GM18870 (cell line): ENCODE measurements at regions not wholly inside any gene's neighbourhood (a gene's known extent, or its start where the extent isn't known, plus 50 kb on each side); places are given as distances from the start of the nearest gene placed in this dataset.

Experiments used
- ATAC-seq: cut with Tn5 transposase; IDR thresholded peaks from one replicate; pipeline ENCODE4 v1.9.1; 2021; ENCODE audit warnings: moderate library complexity; ENCODE audit not compliant: unreplicated experiment

- ATAC-seq: no peak
Observed at GRCh38 chr5:66459728-66460127, 136.5 kb upstream of the MAST4 start.

- ATAC-seq: no peak
Observed at GRCh38 chr5:66467564-66467963, 128.6 kb upstream of the MAST4 start.

GRCh38 chr5:66469684-66470083, 126.5 kb upstream of the MAST4 start:
- ATAC-seq: no peak

- no peak for ATAC-seq
Observed at GRCh38 chr5:66472010-66472409, 124.2 kb upstream of the MAST4 start.

- ATAC-seq: no peak
Observed at GRCh38 chr5:66475731-66476130, 120.5 kb upstream of the MAST4 start.

GRCh38 chr5:66477596-66477995, 118.6 kb upstream of the MAST4 start:
- no peak for ATAC-seq

- ATAC-seq: no peak
Observed at GRCh38 chr5:66494437-66494836, 101.8 kb upstream of the MAST4 start.

GRCh38 chr5:66498791-66499207, 97.4 kb upstream of the MAST4 start:
- no peak for ATAC-seq

GRCh38 chr5:66503203-66503789, 92.9 kb upstream of the MAST4 start:
- ATAC-seq: no peak

GRCh38 chr5:66507106-66507505, 89.1 kb upstream of the MAST4 start:
- no peak for ATAC-seq

GRCh38 chr5:66511491-66511890, 84.7 kb upstream of the MAST4 start:
- ATAC-seq: no peak

- ATAC-seq: no peak
Observed at GRCh38 chr5:66513130-66513529, 83.1 kb upstream of the MAST4 start.

GRCh38 chr5:66515209-66515608, 81.0 kb upstream of the MAST4 start:
- ATAC-seq: no peak

GRCh38 chr5:66516550-66516949, 79.6 kb upstream of the MAST4 start:
- ATAC-seq: no peak

- ATAC-seq: no peak
Observed at GRCh38 chr5:66517351-66517750, 78.8 kb upstream of the MAST4 start.

- ATAC-seq: no peak
Observed at GRCh38 chr5:66518052-66518451, 78.1 kb upstream of the MAST4 start.

- no peak for ATAC-seq
Observed at GRCh38 chr5:66518753-66519152, 77.4 kb upstream of the MAST4 start.

- no peak for ATAC-seq
Observed at GRCh38 chr5:66519626-66520025, 76.6 kb upstream of the MAST4 start.

GRCh38 chr5:66520854-66521253, 75.3 kb upstream of the MAST4 start:
- ATAC-seq: no peak

- ATAC-seq: no peak
Observed at GRCh38 chr5:66527478-66528035, 68.6 kb upstream of the MAST4 start.

GRCh38 chr5:66529182-66529581, 67.0 kb upstream of the MAST4 start:
- ATAC-seq: no peak

- no peak for ATAC-seq
Observed at GRCh38 chr5:66529704-66530103, 66.5 kb upstream of the MAST4 start.

- ATAC-seq: no peak
Observed at GRCh38 chr5:66538126-66538525, 58.1 kb upstream of the MAST4 start.
